Type B pancreatic cell (in vitro differentiated cells): ENCODE measurements at regions not wholly inside any gene's neighbourhood (a gene's known extent, or its start where the extent isn't known, plus 50 kb on each side); places are given as distances from the start of the nearest gene placed in this dataset.

Experiments
- DNase-seq: peaks from one replicate; pipeline ENCODE4 v3.0.0; 2021; ENCODE audit warnings: mixed read lengths; ENCODE audit not compliant: unreplicated experiment; ENCODE audit errors: extremely low spot score
- H3K27ac Mint-ChIP-seq: 2 replicates; pipeline ENCODE4 v1.8.0; 2021; ENCODE audit warnings: mild to moderate bottlenecking, mixed read lengths
- H3K27me3 Mint-ChIP-seq: 2 replicates; pipeline ENCODE4 v1.8.0; 2021; ENCODE audit warnings: mixed read lengths
- H3K36me3 Mint-ChIP-seq: 2 replicates; pipeline ENCODE4 v1.8.0; 2021; ENCODE audit warnings: mixed read lengths
- H3K4me1 Mint-ChIP-seq: one replicate; pipeline ENCODE4 v1.8.0; 2021; ENCODE audit warnings: mixed read lengths; ENCODE audit not compliant: unreplicated experiment
- H3K4me3 Mint-ChIP-seq: 2 replicates; pipeline ENCODE4 v1.8.0; 2021; ENCODE audit warnings: mild to moderate bottlenecking, mixed read lengths
- H3K9me3 Mint-ChIP-seq: 2 replicates; pipeline ENCODE4 v1.8.0; 2021; ENCODE audit warnings: mixed read lengths
- CTCF ChIP-seq: fragments of 200-600 bp; sonication (generic); conservative IDR thresholded peaks from 2 replicates; pipeline ENCODE4 v1.5.0; 2021; ENCODE audit warnings: antibody characterized with exemption, mild to moderate bottlenecking

- Mint-ChIP-seq H3K27ac (no peak overlapping the region), H3K27me3 (no peaks in the 10 kb centered on the region), H3K4me3 (no peak overlapping the region), H3K36me3 (no peaks in the 10 kb centered on the region), H3K9me3 (no peaks in the 10 kb centered on the region), H3K4me1 (peaks cover 28% of the 10 kb centered on the region)
- TF ChIP-seq CTCF, result no peak
- no peak for DNase-seq
Measured at GRCh38 chr12:93297536-93297935, 80.2 kb upstream of the NUDT4 start.

GRCh38 chr12:93299262-93299846 is 78.4 kb upstream of the NUDT4 start:
- H3K27ac Mint-ChIP-seq, result no peak overlapping the region

GRCh38 chr12:93300611-93301021 is 77.1 kb upstream of the NUDT4 start:
- Mint-ChIP-seq H3K9me3 (no peaks in the 10 kb centered on the region), H3K4me3 (no peak overlapping the region), H3K4me1 (peaks cover 26% of the 10 kb centered on the region), H3K36me3 (no peaks in the 10 kb centered on the region), H3K27me3 (no peaks in the 10 kb centered on the region), H3K27ac (no peak overlapping the region)
- DNase-seq, result no peak
- TF ChIP-seq CTCF, result no peak

More at GRCh38 chr12:93299262-93299846, 78.4 kb upstream of the NUDT4 start:
- Mint-ChIP-seq H3K4me3 (no peak overlapping the region), H3K9me3 (no peaks in the 10 kb centered on the region), H3K27me3 (no peaks in the 10 kb centered on the region), H3K36me3 (no peaks in the 10 kb centered on the region), H3K4me1 (peaks cover 26% of the 10 kb centered on the region)
- TF ChIP-seq CTCF, result no peak
- no peak for DNase-seq

- no peak for TF ChIP-seq CTCF
- Mint-ChIP-seq H3K4me3 (no peak overlapping the region), H3K27ac (no peak overlapping the region), H3K4me1 (peaks cover 20% of the 10 kb centered on the region), H3K27me3 (no peaks in the 10 kb centered on the region), H3K9me3 (no peaks in the 10 kb centered on the region), H3K36me3 (no peaks in the 10 kb centered on the region)
- no peak for DNase-seq
Measured at GRCh38 chr12:93302331-93303229, 75.1 kb upstream of the NUDT4 start.

- peaks cover 8% of the 10 kb centered on the region for H3K4me1 Mint-ChIP-seq
- no peak for DNase-seq
- no peak for TF ChIP-seq CTCF
- no peaks in the 10 kb centered on the region for H3K9me3 Mint-ChIP-seq
- H3K4me3 Mint-ChIP-seq, result no peak overlapping the region
- H3K27me3 Mint-ChIP-seq, result no peaks in the 10 kb centered on the region
- H3K27ac Mint-ChIP-seq, result no peak overlapping the region
- H3K36me3 Mint-ChIP-seq, result no peaks in the 10 kb centered on the region
Measured at GRCh38 chr12:93306636-93307035, 71.1 kb upstream of the NUDT4 start.
